GM12891 (cell line): ENCODE measurements at regions not wholly inside any gene's neighbourhood (a gene's known extent, or its start where the extent isn't known, plus 50 kb on each side); places are given as distances from the start of the nearest gene placed in this dataset.

ENCODE experiments used
- PAX5 ChIP-seq: IDR thresholded peaks from 2 replicates; pipeline ENCODE4 v1.6.1; 2011; ENCODE audit warnings: low read length, moderate library complexity, mild to moderate bottlenecking; ENCODE audit not compliant: insufficient read depth, severe bottlenecking
- POLR2A ChIP-seq: IDR thresholded peaks from 2 replicates; pipeline ENCODE4 v1.6.1; 2011; ENCODE audit warnings: low read depth, low read length, control low read depth
- POLR2AphosphoS5 ChIP-seq: IDR thresholded peaks from 2 replicates; pipeline ENCODE4 v1.6.1; 2011; ENCODE audit warnings: low read depth, low read length, control low read depth
- SPI1 ChIP-seq: IDR thresholded peaks from 2 replicates; pipeline ENCODE4 v1.6.1; 2011; ENCODE audit warnings: low read depth, low read length, control low read depth

DNA sequence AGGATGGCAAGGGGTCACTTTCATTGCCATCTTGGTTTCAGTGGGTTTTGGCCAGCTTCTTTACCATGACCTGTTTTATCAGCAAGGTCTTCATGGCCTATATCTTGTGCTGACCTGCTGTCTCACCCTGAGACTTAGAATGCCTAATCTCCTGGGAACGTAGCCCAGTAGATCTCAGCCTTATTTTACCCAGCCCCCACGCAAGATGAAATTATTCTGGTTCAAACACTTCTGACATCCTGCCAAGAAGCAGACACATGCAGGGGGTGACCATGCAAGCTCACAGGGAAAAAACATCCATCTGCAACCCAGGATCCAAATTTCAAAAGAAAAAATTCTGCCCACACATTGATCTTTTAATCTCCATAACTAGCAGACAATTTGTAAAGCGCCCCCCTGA is 88.4 kb upstream of the EEPD1 start:
- no peak for TF ChIP-seq POLR2AphosphoS5
- no peak for TF ChIP-seq SPI1
- TF ChIP-seq POLR2A: no peak
- TF ChIP-seq PAX5: no peak
